WTC11 (cell line): ENCODE measurements at regions not wholly inside any gene's neighbourhood (a gene's known extent, or its start where the extent isn't known, plus 50 kb on each side); places are given as distances from the start of the nearest gene placed in this dataset.

ENCODE experiments used
- ATAC-seq: fragments of 200-7000 bp; cut with Tn5 transposase; 2 replicates; pipeline ENCODE4 v1.10.0; 2021; ENCODE audit warnings: mild to moderate bottlenecking, moderate library complexity
- CTCF ChIA-PET: fragments of 300-600 bp; sonication (Branson Sonifier 250); formaldehyde crosslinking; loops from one replicate; lab custom pipeline; 2021; ENCODE audit warnings: antibody characterized with exemption; lab: Charles Lee
- POLR2A ChIA-PET: fragments of 350-600 bp; sonication (Branson Sonifier 250); formaldehyde crosslinking; loops from one replicate; lab custom pipeline; 2021; ENCODE audit warnings: antibody characterized with exemption; lab: Charles Lee
- DNase-seq: peaks from one replicate; pipeline ENCODE4 v3.0.0; 2021; ENCODE audit warnings: low spot score
- H3K27ac Mint-ChIP-seq: 2 replicates; pipeline ENCODE4 v1.8.0; 2021; ENCODE audit warnings: mixed read lengths
- H3K27me3 Mint-ChIP-seq: 2 replicates; pipeline ENCODE4 v1.8.0; 2021; ENCODE audit warnings: low read depth, mild to moderate bottlenecking, moderate library complexity, mixed read lengths
- H3K36me3 Mint-ChIP-seq: 2 replicates; pipeline ENCODE4 v1.8.0; 2021; ENCODE audit warnings: mixed read lengths
- H3K4me1 Mint-ChIP-seq: 2 replicates; pipeline ENCODE4 v1.8.0; 2022; ENCODE audit warnings: mixed read lengths
- H3K4me3 Mint-ChIP-seq: 2 replicates; pipeline ENCODE4 v1.8.0; 2021; ENCODE audit warnings: mild to moderate bottlenecking, moderate library complexity, mixed read lengths
- H3K9me3 Mint-ChIP-seq: 2 replicates; pipeline ENCODE4 v1.8.0; 2021; ENCODE audit warnings: mixed read lengths
- E2F1 ChIP-seq: sonication (generic); formaldehyde crosslinking; IDR thresholded peaks from 2 replicates; pipeline ENCODE4 v1.8.0; 2022; ENCODE audit warnings: mild to moderate bottlenecking, missing genetic modification reagents
- ELF4 ChIP-seq: sonication (generic); formaldehyde crosslinking; IDR thresholded peaks from 2 replicates; pipeline ENCODE4 v1.8.1; 2022; ENCODE audit warnings: low read depth, mild to moderate bottlenecking, moderate library complexity, missing genetic modification reagents
- EMX1 ChIP-seq: fragments of 250-450 bp; sonication (Bioruptor Pico); IDR thresholded peaks from 2 replicates; pipeline ENCODE4 v1.8.0; 2021; ENCODE audit warnings: mild to moderate bottlenecking
- FOXP1 ChIP-seq: sonication (generic); formaldehyde crosslinking; IDR thresholded peaks from 2 replicates; pipeline ENCODE4 v1.8.0; 2022; ENCODE audit warnings: missing genetic modification reagents, mild to moderate bottlenecking, moderate library complexity, borderline replicate concordance
- FOXP4 ChIP-seq: sonication (generic); formaldehyde crosslinking; IDR thresholded peaks from 2 replicates; pipeline ENCODE4 v1.8.0; 2022; ENCODE audit warnings: mild to moderate bottlenecking, missing genetic modification reagents
- GTF2I ChIP-seq: fragments of 250-450 bp; sonication (Bioruptor Pico); conservative IDR thresholded peaks from 2 replicates; pipeline ENCODE4 v1.4.0; 2021; ENCODE audit warnings: mild to moderate bottlenecking
- HMGA2 ChIP-seq: fragments of 250-450 bp; sonication (Bioruptor Pico); IDR thresholded peaks from 2 replicates; pipeline ENCODE4 v1.4.0; 2021; ENCODE audit warnings: mild to moderate bottlenecking, moderate library complexity
- MXD4 ChIP-seq: fragments of 250-450 bp; sonication (Bioruptor Pico); IDR thresholded peaks from 2 replicates; pipeline ENCODE4 v1.8.0; 2021; ENCODE audit warnings: mild to moderate bottlenecking, moderate library complexity, borderline replicate concordance
- NR2C2 ChIP-seq: sonication (generic); formaldehyde crosslinking; IDR thresholded peaks from 2 replicates; pipeline ENCODE4 v1.8.0; 2022; ENCODE audit warnings: mild to moderate bottlenecking, missing genetic modification reagents
- NR3C1 ChIP-seq: sonication (generic); formaldehyde crosslinking; conservative IDR thresholded peaks from 2 replicates; pipeline ENCODE4 v1.8.1; 2023; ENCODE audit warnings: low read depth, mild to moderate bottlenecking, missing genetic modification reagents
- SMAD4 ChIP-seq: sonication (generic); formaldehyde crosslinking; IDR thresholded peaks from 2 replicates; pipeline ENCODE4 v1.8.0; 2022; ENCODE audit warnings: mild to moderate bottlenecking, missing genetic modification reagents
- TEAD1 ChIP-seq: sonication (generic); formaldehyde crosslinking; IDR thresholded peaks from 2 replicates; pipeline ENCODE4 v1.8.0; 2022; ENCODE audit warnings: mild to moderate bottlenecking, missing genetic modification reagents
- ZBTB21 ChIP-seq: sonication (generic); formaldehyde crosslinking; IDR thresholded peaks from 2 replicates; pipeline ENCODE4 v1.8.1; 2023; ENCODE audit warnings: mild to moderate bottlenecking, missing genetic modification reagents, borderline replicate concordance
- ZMAT4 ChIP-seq: fragments of 250-450 bp; sonication (Bioruptor Pico); IDR thresholded peaks from 2 replicates; pipeline ENCODE4 v1.9.0; 2021; ENCODE audit warnings: mild to moderate bottlenecking
- ZNF396 ChIP-seq: fragments of 250-450 bp; sonication (Bioruptor Pico); IDR thresholded peaks from 2 replicates; pipeline ENCODE4 v1.8.0; 2021; ENCODE audit warnings: mild to moderate bottlenecking, moderate library complexity, borderline replicate concordance
- ZNF416 ChIP-seq: fragments of 250-450 bp; sonication (Bioruptor Pico); IDR thresholded peaks from 2 replicates; pipeline ENCODE4 v1.9.0; 2021; ENCODE audit warnings: mild to moderate bottlenecking, inconsistent platforms
- ZNF425 ChIP-seq: fragments of 250-450 bp; sonication (Bioruptor Pico); conservative IDR thresholded peaks from 2 replicates; pipeline ENCODE4 v1.9.0; 2021; ENCODE audit warnings: mild to moderate bottlenecking
- ZNF671 ChIP-seq: fragments of 250-450 bp; sonication (Bioruptor Pico); IDR thresholded peaks from 2 replicates; pipeline ENCODE4 v1.8.0; 2021; ENCODE audit warnings: mild to moderate bottlenecking
- TF ChIP-seq, protein P1 (sequence below): sonication (generic); formaldehyde crosslinking; IDR thresholded peaks from 2 replicates; pipeline ENCODE4 v1.8.1; 2023; ENCODE audit warnings: mild to moderate bottlenecking, missing genetic modification reagents, borderline replicate concordance
- TF ChIP-seq, protein P2 (sequence below): sonication (generic); formaldehyde crosslinking; conservative IDR thresholded peaks from 2 replicates; pipeline ENCODE4 v1.8.1; 2022; ENCODE audit warnings: mild to moderate bottlenecking, missing genetic modification reagents

DNA sequence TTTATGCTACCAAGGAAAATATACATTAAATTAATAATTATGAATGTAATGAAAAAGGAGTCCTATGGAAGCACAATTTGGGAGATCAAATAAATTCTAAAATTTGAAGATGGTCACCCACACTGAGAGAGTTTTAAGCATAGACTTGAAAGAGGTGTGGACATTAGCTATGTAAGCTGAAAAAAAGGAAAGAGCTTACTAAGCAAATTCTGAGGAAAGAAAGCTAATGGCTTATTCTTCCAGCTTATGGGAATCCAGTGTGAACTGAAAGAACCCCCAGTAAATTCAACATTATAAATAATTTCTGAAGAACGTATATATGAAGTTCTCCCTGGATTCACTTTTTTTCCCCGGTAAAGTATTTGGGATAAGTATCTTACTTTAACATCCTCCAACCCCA lies 78.2 kb upstream of the GUCY1A1 start:
- Mint-ChIP-seq H3K27ac (no peak overlapping the region), H3K4me3 (no peak overlapping the region), H3K9me3 (no peaks in the 10 kb centered on the region), H3K4me1 (peaks cover 4% of the 10 kb centered on the region), H3K27me3 (no peaks in the 10 kb centered on the region), H3K36me3 (no peaks in the 10 kb centered on the region)
- no peak for TF ChIP-seq ZMAT4 (CRISPR knock-in tag)
- TF ChIP-seq EMX1 (CRISPR knock-in tag): no peak
- no peak for TF ChIP-seq ELF4
- TF ChIP-seq MXD4 (CRISPR knock-in tag): no peak
- TF ChIP-seq NR3C1 (CRISPR knock-in tag): no peak
- no peak for TF ChIP-seq E2F1
- TF ChIP-seq FOXP1 (CRISPR knock-in tag): no peak
- no peak for TF ChIP-seq NR2C2 (CRISPR knock-in tag)
- TF ChIP-seq ZNF425 (CRISPR knock-in tag): no peak
- no peak for TF ChIP-seq GTF2I (CRISPR knock-in tag)
- TF ChIP-seq, protein P1, sequence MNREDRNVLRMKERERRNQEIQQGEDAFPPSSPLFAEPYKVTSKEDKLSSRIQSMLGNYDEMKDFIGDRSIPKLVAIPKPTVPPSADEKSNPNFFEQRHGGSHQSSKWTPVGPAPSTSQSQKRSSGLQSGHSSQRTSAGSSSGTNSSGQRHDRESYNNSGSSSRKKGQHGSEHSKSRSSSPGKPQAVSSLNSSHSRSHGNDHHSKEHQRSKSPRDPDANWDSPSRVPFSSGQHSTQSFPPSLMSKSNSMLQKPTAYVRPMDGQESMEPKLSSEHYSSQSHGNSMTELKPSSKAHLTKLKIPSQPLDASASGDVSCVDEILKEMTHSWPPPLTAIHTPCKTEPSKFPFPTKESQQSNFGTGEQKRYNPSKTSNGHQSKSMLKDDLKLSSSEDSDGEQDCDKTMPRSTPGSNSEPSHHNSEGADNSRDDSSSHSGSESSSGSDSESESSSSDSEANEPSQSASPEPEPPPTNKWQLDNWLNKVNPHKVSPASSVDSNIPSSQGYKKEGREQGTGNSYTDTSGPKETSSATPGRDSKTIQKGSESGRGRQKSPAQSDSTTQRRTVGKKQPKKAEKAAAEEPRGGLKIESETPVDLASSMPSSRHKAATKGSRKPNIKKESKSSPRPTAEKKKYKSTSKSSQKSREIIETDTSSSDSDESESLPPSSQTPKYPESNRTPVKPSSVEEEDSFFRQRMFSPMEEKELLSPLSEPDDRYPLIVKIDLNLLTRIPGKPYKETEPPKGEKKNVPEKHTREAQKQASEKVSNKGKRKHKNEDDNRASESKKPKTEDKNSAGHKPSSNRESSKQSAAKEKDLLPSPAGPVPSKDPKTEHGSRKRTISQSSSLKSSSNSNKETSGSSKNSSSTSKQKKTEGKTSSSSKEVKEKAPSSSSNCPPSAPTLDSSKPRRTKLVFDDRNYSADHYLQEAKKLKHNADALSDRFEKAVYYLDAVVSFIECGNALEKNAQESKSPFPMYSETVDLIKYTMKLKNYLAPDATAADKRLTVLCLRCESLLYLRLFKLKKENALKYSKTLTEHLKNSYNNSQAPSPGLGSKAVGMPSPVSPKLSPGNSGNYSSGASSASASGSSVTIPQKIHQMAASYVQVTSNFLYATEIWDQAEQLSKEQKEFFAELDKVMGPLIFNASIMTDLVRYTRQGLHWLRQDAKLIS (CRISPR knock-in tag): no peak
- no peak for TF ChIP-seq TEAD1 (CRISPR knock-in tag)
- no peak for TF ChIP-seq ZNF396 (CRISPR knock-in tag)
- no peak for TF ChIP-seq HMGA2 (CRISPR knock-in tag)
- TF ChIP-seq ZNF416 (CRISPR knock-in tag): no peak
- no peak for TF ChIP-seq FOXP4 (CRISPR knock-in tag)
- no peak for TF ChIP-seq ZBTB21 (CRISPR knock-in tag)
- TF ChIP-seq SMAD4 (CRISPR knock-in tag): no peak
- TF ChIP-seq, protein P2, sequence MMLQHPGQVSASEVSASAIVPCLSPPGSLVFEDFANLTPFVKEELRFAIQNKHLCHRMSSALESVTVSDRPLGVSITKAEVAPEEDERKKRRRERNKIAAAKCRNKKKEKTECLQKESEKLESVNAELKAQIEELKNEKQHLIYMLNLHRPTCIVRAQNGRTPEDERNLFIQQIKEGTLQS: no peak
- no peak for TF ChIP-seq ZNF671
- ChIA-PET POLR2A (no interaction called here), CTCF (no interaction called here)
- ATAC-seq (no peak), DNase-seq (no peak)
